CD14-positive monocyte (primary cell): ENCODE measurements at regions not wholly inside any gene's neighbourhood (a gene's known extent, or its start where the extent isn't known, plus 50 kb on each side); places are given as distances from the start of the nearest gene placed in this dataset.

Experiments
- DNase-seq, 3 donors: peaks; one replicate each; pipeline ENCODE4 v3.0.0-alpha.2; 2011 to 2022
- H2AFZ ChIP-seq: 2 replicates; pipeline ENCODE4 v1.6.0; 2012; ENCODE audit warnings: mild to moderate bottlenecking, low read depth, low read length, inconsistent platforms; ENCODE audit not compliant: insufficient read depth, poor library complexity, severe bottlenecking
- H3K27ac ChIP-seq, 2 donors: 1 replicate in 1 of 2; 2 replicates in 1 of 2; pipeline ENCODE4 v1.5.1; 2012 to 2013; ENCODE audit warnings: low read length in 2 of 2, control low read depth in 1 of 2, inconsistent platforms in 1 of 2, low read depth in 1 of 2, mild to moderate bottlenecking in 1 of 2
- H3K27me3 ChIP-seq, 2 donors: one replicate each; pipeline versions ENCODE4 v1.6.0 to v1.6.1; 2011 to 2013; ENCODE audit warnings: low read length in 2 of 2; ENCODE audit not compliant: control insufficient read depth in 2 of 2, insufficient read depth in 2 of 2
- H3K36me3 ChIP-seq, 2 donors: replicated peaks in 1 of 2; 1 replicate in 1 of 2; 2 replicates in 1 of 2; pipeline versions ENCODE4 v1.5.1 to v1.6.1; 2012 to 2013; ENCODE audit warnings: low read length in 2 of 2, control low read depth in 1 of 2, inconsistent platforms in 1 of 2, mild to moderate bottlenecking in 1 of 2; ENCODE audit not compliant: insufficient read depth in 2 of 2, control insufficient read depth in 1 of 2
- H3K4me1 ChIP-seq, 2 donors: 1 replicate in 1 of 2; 2 replicates in 1 of 2; pipeline versions ENCODE4 v1.5.1 to v1.6.1; 2012 to 2013; ENCODE audit warnings: low read length in 2 of 2, control low read depth in 1 of 2, inconsistent platforms in 1 of 2, mild to moderate bottlenecking in 1 of 2, moderate library complexity in 1 of 2; ENCODE audit not compliant: insufficient read depth in 2 of 2, control insufficient read depth in 1 of 2
- H3K4me2 ChIP-seq: replicated peaks from 2 replicates; pipeline ENCODE3; 2012; ENCODE audit warnings: low read length, moderate library complexity, mild to moderate bottlenecking; ENCODE audit not compliant: poor library complexity, severe bottlenecking; ENCODE audit errors: extremely low read depth
- H3K4me3 ChIP-seq, 3 experiments: fragments of 200-600 bp in 1 of 3; sonication (generic) in 1 of 3; replicated peaks in 1 of 3; 1 replicate in 2 of 3; 2 replicates in 1 of 3; pipeline ENCODE4 v1.5.1; 2011 to 2013; ENCODE audit warnings: low read length in 3 of 3, mild to moderate bottlenecking in 3 of 3, control low read depth in 2 of 3, low read depth in 2 of 3, inconsistent platforms in 1 of 3, moderate library complexity in 1 of 3
- H3K79me2 ChIP-seq: 2 replicates; pipeline ENCODE4 v1.6.0; 2012; ENCODE audit warnings: mild to moderate bottlenecking, control low read depth, inconsistent platforms, low read length, moderate library complexity; ENCODE audit not compliant: insufficient read depth
- H3K9ac ChIP-seq: 2 replicates; pipeline ENCODE4 v1.6.0; 2017; ENCODE audit warnings: low read length, mild to moderate bottlenecking; ENCODE audit not compliant: insufficient read depth, poor library complexity, severe bottlenecking
- H3K9me3 ChIP-seq, 2 donors: replicated peaks in 1 of 2; 1 replicate in 1 of 2; 2 replicates in 1 of 2; pipeline versions ENCODE4 v1.5.1 to v1.6.1; 2012 to 2013; ENCODE audit warnings: low read length in 2 of 2, control low read depth in 1 of 2; ENCODE audit not compliant: control insufficient read depth in 1 of 2, insufficient read depth in 1 of 2
- H4K20me1 ChIP-seq: 2 replicates; pipeline ENCODE4 v1.6.0; 2012; ENCODE audit warnings: mild to moderate bottlenecking, low read length, control low read depth, moderate library complexity; ENCODE audit not compliant: insufficient read depth
- H3K27ac Mint-ChIP-seq, 7 donors: one replicate each; pipeline ENCODE4 v1.8.0; 2020; ENCODE audit warnings: mild to moderate bottlenecking in 7 of 7, mixed read lengths in 7 of 7, moderate library complexity in 6 of 7, inconsistent platforms in 2 of 7
- H3K27me3 Mint-ChIP-seq, 3 donors: one replicate each; pipeline ENCODE4 v1.8.0; 2021 to 2022; ENCODE audit warnings: low read depth in 3 of 3, mild to moderate bottlenecking in 3 of 3, mixed read lengths in 3 of 3, moderate library complexity in 3 of 3, inconsistent platforms in 1 of 3
- H3K36me3 Mint-ChIP-seq, 2 donors: one replicate each; pipeline ENCODE4 v1.8.0; 2020; ENCODE audit warnings: mixed read lengths in 2 of 2, inconsistent platforms in 1 of 2, mild to moderate bottlenecking in 1 of 2
- H3K4me1 Mint-ChIP-seq: one replicate; pipeline ENCODE4 v1.8.0; 2020; ENCODE audit warnings: mild to moderate bottlenecking, mixed read lengths
- H3K4me3 Mint-ChIP-seq, 2 donors: one replicate each; pipeline ENCODE4 v1.8.0; 2020; ENCODE audit warnings: mild to moderate bottlenecking in 2 of 2, mixed read lengths in 2 of 2, moderate library complexity in 1 of 2
- H3K9me3 Mint-ChIP-seq, 7 donors: one replicate each; pipeline ENCODE4 v1.8.0; 2020 to 2022; ENCODE audit warnings: mixed read lengths in 7 of 7, mild to moderate bottlenecking in 6 of 7, moderate library complexity in 6 of 7, inconsistent platforms in 2 of 7
- WGBS: methylation state at CpG from one replicate; pipeline ENCODE4 v1.1.5; 2013; ENCODE audit warnings: missing lambda C conversion rate; ENCODE audit not compliant: insufficient coverage; 5-methylcytosine and 5-hydroxymethylcytosine counted together
- intact Hi-C, 2 donors: fragments of 100-400 bp; cut with micrococcal nuclease; formaldehyde crosslinking; loops; one replicate each; pipeline versions ENCODE4 v1.15.0 to v1.15.1; 2023
- TF ChIP-seq, protein P1 (sequence below): fragments of 200-600 bp; IDR thresholded peaks from one replicate; pipeline ENCODE4 v1.8.0; 2022; ENCODE audit warnings: antibody characterized with exemption, mild to moderate bottlenecking

DNA sequence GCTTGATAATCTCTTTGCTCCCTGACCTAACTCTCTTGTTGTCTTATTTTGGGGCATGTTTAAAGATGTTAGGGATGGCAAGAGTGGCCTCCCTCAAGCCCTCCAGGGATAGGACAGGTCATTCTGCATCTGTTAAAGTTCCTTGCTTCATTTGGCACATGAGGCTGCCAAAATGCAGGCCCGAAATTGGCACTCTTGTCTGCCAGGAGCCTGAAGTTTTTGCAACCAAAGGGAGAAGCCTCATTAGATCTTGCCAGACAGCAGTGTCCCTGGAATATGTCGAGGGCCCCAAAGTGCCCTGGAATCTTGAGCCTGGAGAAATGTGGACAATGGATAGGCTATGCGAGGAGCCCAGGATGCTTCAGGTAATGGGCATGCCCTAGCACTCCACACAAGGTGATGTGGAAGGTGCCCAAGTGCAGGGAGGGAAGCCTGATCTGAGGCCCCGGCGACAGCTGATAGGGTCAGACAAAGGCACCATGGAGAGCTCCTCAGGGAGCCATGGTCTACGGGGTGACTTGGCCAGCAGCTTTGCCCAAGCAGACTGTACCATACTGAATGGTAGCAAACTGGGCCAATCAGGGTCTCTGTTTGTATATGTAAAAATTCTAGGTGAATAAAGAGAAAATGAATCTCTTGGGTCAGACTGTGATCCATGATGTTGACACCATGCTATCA, 173.0 kb upstream of the WSCD2 start:
- 89% methylated on average over 6 of the region's 6 CpGs for WGBS
- intact Hi-C loops = no loop called here
- no peak overlapping the region for H3K4me3 ChIP-seq

DNA sequence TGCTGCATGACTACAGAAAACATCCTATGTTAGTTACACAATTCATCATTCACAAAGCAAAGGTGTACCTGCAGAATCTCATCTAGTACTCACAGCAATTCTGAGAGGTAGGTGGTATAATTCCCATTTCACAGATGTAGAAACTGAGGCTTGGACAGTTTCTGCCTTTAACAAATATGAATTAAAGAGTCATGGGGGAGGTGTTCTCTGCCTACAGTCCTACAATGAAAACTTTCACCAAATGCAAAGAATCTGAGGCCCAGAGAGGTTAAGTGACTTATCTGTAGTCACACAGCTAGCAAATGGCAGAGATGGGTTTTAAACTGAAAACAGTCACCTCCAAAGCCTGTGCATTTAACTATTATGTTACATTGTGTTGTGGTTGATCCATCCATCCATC, 171.6 kb upstream of the WSCD2 start:
- Mint-ChIP-seq H3K27ac (peak overlapping the region in 1 of 7 donors; percentile 68), H3K36me3 (no peaks in the 10 kb centered on the region), H3K4me1 (no peaks in the 10 kb centered on the region), H3K27me3 (peaks cover 3 to 12% (median 8%) of the 10 kb centered on the region in 3 donors), H3K9me3 (peaks cover 5 to 13% (median 9%) of the 10 kb centered on the region in 7 donors), H3K4me3 (no peak overlapping the region)
- TF ChIP-seq, protein P1, sequence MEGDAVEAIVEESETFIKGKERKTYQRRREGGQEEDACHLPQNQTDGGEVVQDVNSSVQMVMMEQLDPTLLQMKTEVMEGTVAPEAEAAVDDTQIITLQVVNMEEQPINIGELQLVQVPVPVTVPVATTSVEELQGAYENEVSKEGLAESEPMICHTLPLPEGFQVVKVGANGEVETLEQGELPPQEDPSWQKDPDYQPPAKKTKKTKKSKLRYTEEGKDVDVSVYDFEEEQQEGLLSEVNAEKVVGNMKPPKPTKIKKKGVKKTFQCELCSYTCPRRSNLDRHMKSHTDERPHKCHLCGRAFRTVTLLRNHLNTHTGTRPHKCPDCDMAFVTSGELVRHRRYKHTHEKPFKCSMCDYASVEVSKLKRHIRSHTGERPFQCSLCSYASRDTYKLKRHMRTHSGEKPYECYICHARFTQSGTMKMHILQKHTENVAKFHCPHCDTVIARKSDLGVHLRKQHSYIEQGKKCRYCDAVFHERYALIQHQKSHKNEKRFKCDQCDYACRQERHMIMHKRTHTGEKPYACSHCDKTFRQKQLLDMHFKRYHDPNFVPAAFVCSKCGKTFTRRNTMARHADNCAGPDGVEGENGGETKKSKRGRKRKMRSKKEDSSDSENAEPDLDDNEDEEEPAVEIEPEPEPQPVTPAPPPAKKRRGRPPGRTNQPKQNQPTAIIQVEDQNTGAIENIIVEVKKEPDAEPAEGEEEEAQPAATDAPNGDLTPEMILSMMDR = no peak
- Histone ChIP-seq H3K4me2 (no peak overlapping the region), H3K27me3 (no peaks in the 10 kb centered on the region), H3K27ac (no peak overlapping the region), H3K4me1 (no peaks in the 10 kb centered on the region), H3K36me3 (no peaks in the 10 kb centered on the region), H3K9ac (no peak overlapping the region), H2AFZ (no peak overlapping the region), H3K4me3 (no peak overlapping the region), H3K9me3 (peaks cover 13% of the 10 kb centered on the region in 2 donors), H3K79me2 (no peaks in the 10 kb centered on the region), H4K20me1 (no peaks in the 10 kb centered on the region)
- no peak for DNase-seq
- intact Hi-C loops = no loop called here

More for the DNA sequence above, 173.0 kb upstream of the WSCD2 start:
- Mint-ChIP-seq H3K4me3 (no peak overlapping the region), H3K27me3 (peaks cover 5 to 14% (median 8%) of the 10 kb centered on the region in 3 donors), H3K36me3 (no peaks in the 10 kb centered on the region), H3K27ac (peak overlapping the region in 2 of 7 donors; percentile 10 to 14), H3K9me3 (peaks cover 5 to 10% (median 7%) of the 10 kb centered on the region in 7 donors), H3K4me1 (no peaks in the 10 kb centered on the region)
- Histone ChIP-seq H3K27ac (no peak overlapping the region), H3K9ac (no peak overlapping the region), H3K36me3 (no peaks in the 10 kb centered on the region), H2AFZ (no peak overlapping the region), H3K4me1 (no peaks in the 10 kb centered on the region), H4K20me1 (no peaks in the 10 kb centered on the region), H3K79me2 (no peaks in the 10 kb centered on the region), H3K27me3 (no peaks in the 10 kb centered on the region), H3K9me3 (peaks cover 13% of the 10 kb centered on the region in 2 donors), H3K4me2 (no peak overlapping the region)
- TF ChIP-seq, protein P1 = no peak
- no peak for DNase-seq
